Mononuclear cell (primary cell): ENCODE measurements at regions not wholly inside any gene's neighbourhood (a gene's known extent, or its start where the extent isn't known, plus 50 kb on each side); places are given as distances from the start of the nearest gene placed in this dataset.
"Not testable (repeated sequence)": the region's sequence is repeated elsewhere in the genome, so short reads cannot be mapped to it uniquely, and the experiment has no call there.

Experiments used
- H3K27me3 ChIP-seq: 2 replicates; pipeline ENCODE4 v1.6.0; 2011; ENCODE audit warnings: low read length, control low read depth; ENCODE audit not compliant: insufficient read depth
- H3K4me1 ChIP-seq: 2 replicates; pipeline ENCODE4 v1.5.1; 2011; ENCODE audit warnings: mild to moderate bottlenecking, low read length, control low read depth; ENCODE audit not compliant: insufficient read depth
- H3K4me3 ChIP-seq: 2 replicates; pipeline ENCODE4 v1.5.1; 2011; ENCODE audit warnings: mild to moderate bottlenecking, low read length, moderate library complexity
- H3K9me3 ChIP-seq: 2 replicates; pipeline ENCODE4 v1.5.1; 2011; ENCODE audit warnings: low read depth, mild to moderate bottlenecking, control low read depth, low read length

- not testable (repeated sequence) for H3K9me3 ChIP-seq, H3K27me3 ChIP-seq, H3K4me3 ChIP-seq
- H3K4me1 ChIP-seq: peaks cover 69% of the 10 kb centered on the region
Measured at GRCh38 chr1:229134381-229135217, 136.3 kb upstream of the RAB4A start.

DNA sequence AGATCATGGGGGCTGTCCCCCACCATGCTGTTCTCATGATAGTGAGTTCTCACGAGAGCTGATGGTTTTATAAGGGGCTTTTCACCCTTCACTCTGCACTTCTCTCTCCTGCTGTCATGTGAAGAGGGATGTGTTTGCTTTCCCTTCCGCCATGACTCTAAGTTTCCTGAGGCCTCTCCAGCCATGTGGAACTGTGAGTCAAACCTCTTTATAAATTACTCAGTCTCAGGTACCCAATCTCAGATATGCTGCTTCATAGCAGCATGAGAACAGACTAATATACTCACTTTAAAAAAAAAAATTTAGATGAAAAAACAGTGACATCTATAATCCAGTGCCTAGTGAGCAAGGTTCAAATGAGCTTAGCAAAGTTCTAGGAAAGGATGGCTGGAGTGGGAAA, 135.1 kb upstream of the RAB4A start:
- Histone ChIP-seq H3K27me3 (no peaks in the 10 kb centered on the region), H3K9me3 (no peaks in the 10 kb centered on the region), H3K4me3 (no peak overlapping the region), H3K4me1 (peaks cover 61% of the 10 kb centered on the region)

DNA sequence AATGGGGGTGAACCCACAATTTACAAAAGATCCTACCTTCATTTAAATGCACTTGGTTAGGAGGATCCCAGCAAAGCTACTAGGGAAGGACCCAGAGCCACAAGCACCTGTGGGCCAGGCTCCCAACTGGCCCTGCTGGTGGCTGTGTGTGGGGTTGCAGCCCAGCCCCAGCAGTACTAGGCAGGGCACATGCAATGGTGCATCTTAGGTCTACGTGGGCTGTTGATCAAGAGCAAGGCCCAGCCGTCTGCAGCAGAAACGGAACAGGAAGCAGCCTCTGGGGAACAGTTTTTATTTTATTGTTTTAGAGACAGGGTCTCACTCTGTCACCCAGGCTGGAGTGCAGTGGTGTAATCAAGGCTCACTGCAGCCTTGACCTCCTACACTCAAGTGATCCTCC, 134.1 kb upstream of the RAB4A start:
- Histone ChIP-seq H3K4me3 (no peak overlapping the region), H3K4me1 (peaks cover 51% of the 10 kb centered on the region), H3K9me3 (no peaks in the 10 kb centered on the region), H3K27me3 (no peaks in the 10 kb centered on the region)

DNA sequence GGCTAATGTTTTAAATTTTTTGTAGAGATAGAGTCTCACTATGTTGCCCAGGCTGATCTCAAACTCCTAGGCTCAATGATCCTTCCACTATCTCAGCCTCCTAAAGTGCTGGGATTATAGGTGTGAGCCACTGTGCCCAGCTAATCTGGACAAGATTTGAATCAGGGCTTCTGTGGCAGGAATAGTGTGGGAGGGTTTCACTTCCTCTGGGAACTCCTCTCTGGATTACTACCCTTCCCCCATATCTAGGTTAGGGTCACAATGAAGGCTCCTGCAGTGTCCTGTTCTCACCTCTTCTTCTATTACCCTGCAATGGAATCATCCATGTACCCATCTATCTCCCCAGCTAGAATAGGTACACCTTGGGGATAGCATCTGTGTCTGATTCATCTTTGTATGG, 133.6 kb upstream of the RAB4A start:
- H3K27me3 ChIP-seq: no peaks in the 10 kb centered on the region
- no peaks in the 10 kb centered on the region for H3K9me3 ChIP-seq
- peaks cover 46% of the 10 kb centered on the region for H3K4me1 ChIP-seq
- no peak overlapping the region for H3K4me3 ChIP-seq

DNA sequence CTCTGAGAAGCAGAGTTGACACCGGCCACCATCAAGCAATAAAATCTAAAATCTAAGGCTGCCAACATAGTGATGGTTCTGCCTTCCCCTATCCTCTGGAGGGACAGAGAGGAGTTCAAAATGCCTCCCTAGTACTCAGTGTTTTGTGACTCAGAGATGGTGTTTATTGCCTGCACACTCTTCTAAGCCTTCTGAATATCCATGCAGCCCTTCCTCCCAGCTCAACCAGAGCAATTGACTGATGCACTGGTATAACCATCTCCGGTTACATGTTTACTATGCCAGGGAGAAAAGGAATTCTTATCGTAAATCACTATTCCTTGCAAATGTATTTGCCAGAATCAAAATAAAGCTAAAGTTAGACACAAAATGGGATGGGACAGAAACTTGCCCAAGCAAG, 132.9 kb upstream of the RAB4A start:
- H3K27me3 ChIP-seq: no peaks in the 10 kb centered on the region

DNA sequence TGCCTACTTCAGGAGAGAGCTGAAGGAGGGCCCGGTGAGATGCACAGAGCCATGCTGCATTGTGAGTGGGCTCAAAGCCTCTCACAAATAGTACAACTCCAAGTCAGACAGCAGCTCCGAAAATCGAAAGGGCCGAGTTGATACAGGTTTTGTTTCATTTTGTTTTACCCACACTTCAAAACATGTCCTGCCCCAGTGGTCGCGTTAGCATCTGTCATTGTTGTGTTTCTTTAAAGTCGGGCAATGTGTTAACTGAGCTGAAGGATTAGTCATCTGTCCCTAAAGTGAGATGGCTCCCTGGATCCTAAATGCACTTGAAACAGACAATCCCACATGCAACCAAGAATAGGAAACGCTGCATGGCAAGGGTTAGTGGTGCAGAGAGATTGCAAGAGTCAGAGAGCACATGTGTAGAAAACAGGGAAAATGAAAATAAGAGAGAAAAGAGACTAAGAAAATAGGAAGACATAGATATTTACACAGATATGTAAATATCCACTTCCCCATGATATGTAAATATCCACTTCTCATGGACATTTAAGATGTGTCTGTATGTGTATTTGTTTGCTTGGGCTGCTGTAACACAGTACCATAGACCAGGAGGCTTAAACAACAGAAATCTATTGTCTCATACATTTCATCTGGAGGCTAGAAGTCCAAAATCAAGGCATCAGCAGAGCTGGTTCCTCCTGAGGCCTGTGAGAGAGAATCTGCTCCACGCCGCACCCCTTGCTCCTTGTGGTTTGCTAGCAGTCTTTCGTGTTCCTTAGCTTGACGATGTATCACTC, 131.4 kb upstream of the RAB4A start:
- peaks cover 29% of the 10 kb centered on the region for H3K4me1 ChIP-seq
- H3K9me3 ChIP-seq: no peaks in the 10 kb centered on the region
- no peaks in the 10 kb centered on the region for H3K27me3 ChIP-seq
- no peak overlapping the region for H3K4me3 ChIP-seq

More for the DNA sequence above, 132.9 kb upstream of the RAB4A start:
- no peak overlapping the region for H3K4me3 ChIP-seq
- peaks cover 41% of the 10 kb centered on the region for H3K4me1 ChIP-seq
- H3K9me3 ChIP-seq: no peaks in the 10 kb centered on the region

DNA sequence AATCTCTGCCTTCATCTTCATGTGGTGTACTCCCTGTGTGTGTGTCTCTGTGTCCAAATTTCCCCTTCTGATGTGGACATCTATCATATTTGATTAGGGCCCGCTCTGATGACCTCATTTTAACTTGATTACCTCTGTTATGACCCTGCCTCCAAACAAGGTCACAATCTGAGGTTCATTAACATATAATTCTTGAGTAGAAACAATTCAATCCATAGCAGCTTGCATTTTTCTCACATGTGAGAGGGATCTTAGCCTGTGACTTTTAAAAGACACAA, 130.9 kb upstream of the RAB4A start:
- H3K27me3 ChIP-seq: no peaks in the 10 kb centered on the region
- peaks cover 29% of the 10 kb centered on the region for H3K4me1 ChIP-seq
- no peak overlapping the region for H3K4me3 ChIP-seq
- H3K9me3 ChIP-seq: no peaks in the 10 kb centered on the region

GRCh38 chr1:229141271-229141670, 129.6 kb upstream of the RAB4A start:
- no peak overlapping the region for H3K4me3 ChIP-seq
- no peaks in the 10 kb centered on the region for H3K9me3 ChIP-seq
- H3K27me3 ChIP-seq: no peaks in the 10 kb centered on the region
- H3K4me1 ChIP-seq: peaks cover 27% of the 10 kb centered on the region

DNA sequence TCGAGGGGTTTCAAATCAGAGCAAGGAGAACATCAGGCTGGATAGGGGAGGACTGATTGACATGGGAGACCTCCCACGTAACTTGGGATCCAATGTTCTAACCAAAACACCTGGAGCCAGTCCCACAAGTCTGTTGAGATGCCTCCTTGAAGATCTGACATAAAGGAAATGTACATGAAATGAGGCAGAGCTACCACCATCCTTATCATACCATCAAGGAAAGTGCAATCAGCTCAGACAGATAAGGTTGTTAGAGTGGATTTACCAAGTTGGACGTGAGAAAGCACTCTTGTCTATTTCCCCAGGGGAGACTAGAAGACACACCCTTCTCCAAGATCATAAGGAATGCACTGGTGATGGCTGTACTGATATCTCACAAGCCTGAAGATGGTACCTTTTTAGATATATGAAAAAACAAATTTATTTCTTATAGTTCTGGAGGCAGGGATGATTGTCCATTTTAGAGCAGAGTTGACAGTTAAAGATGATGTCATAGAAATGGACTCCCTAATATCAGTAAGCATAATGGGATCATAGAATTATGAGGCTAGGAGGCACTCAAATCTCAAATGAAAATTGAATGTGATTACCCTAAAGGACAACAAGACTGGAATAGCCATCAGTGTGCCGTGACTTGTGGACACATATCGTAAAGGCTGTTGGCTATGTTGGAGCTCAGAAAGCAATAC, 129.1 kb upstream of the RAB4A start:
- H3K27me3 ChIP-seq: peaks cover 1% of the 10 kb centered on the region
- peaks cover 22% of the 10 kb centered on the region for H3K4me1 ChIP-seq
- no peaks in the 10 kb centered on the region for H3K9me3 ChIP-seq
- H3K4me3 ChIP-seq: no peak overlapping the region

GRCh38 chr1:229142471-229142870, 128.4 kb upstream of the RAB4A start:
- Histone ChIP-seq H3K4me1 (peaks cover 15% of the 10 kb centered on the region), H3K4me3 (no peak overlapping the region), H3K27me3 (peaks cover 8% of the 10 kb centered on the region), H3K9me3 (no peaks in the 10 kb centered on the region)

DNA sequence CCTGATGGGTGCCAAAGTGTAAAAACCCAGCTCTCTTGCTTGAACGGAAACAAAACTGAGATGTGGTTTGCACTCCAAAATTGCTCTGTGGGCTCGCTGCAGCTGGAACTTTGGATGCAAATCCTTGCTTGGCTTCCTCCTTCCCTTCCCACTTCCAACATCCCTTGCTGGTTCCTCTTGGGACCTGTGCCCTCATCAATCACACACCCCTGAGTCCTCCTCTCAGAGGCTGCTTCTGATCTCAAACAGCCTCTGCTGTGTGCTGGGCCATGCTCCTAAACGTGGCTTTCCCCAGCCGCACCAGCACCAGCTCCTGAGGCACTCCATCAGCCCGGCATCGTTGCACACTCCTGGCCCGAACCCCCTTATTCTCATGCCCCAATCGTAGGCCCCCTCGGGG, 124.3 kb upstream of the RAB4A start:
- H3K27me3 ChIP-seq: peaks cover 19% of the 10 kb centered on the region
- H3K4me3 ChIP-seq: no peak overlapping the region
- peaks cover 8% of the 10 kb centered on the region for H3K4me1 ChIP-seq
- no peaks in the 10 kb centered on the region for H3K9me3 ChIP-seq

DNA sequence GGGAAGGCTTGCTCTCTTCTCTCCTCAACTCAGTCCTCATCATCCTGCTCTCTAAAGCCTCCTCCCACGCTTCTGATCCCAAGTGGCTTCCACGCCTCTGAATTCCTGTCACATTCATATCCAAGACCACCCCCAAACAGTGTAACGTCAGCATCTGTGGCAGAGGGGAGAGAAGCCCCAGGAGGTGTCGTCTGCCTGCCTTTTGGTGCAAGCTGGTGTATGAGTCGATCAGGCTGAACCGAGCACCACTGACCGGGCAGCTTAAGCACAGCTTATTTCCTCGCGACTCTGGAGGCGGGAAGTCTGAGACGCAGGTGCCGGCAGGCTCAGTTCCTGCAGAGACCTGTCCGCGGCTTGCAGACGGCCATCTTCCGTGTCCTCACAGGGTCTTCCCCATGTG, 123.8 kb upstream of the RAB4A start:
- Histone ChIP-seq H3K4me3 (no peak overlapping the region), H3K9me3 (no peaks in the 10 kb centered on the region), H3K27me3 (peaks cover 19% of the 10 kb centered on the region), H3K4me1 (peaks cover 8% of the 10 kb centered on the region)

- Histone ChIP-seq H3K4me1 (peaks cover 8% of the 10 kb centered on the region), H3K9me3 (no peaks in the 10 kb centered on the region), H3K4me3 (no peak overlapping the region), H3K27me3 (peaks cover 19% of the 10 kb centered on the region)
Measured at GRCh38 chr1:229148041-229148671, 122.8 kb upstream of the RAB4A start.

DNA sequence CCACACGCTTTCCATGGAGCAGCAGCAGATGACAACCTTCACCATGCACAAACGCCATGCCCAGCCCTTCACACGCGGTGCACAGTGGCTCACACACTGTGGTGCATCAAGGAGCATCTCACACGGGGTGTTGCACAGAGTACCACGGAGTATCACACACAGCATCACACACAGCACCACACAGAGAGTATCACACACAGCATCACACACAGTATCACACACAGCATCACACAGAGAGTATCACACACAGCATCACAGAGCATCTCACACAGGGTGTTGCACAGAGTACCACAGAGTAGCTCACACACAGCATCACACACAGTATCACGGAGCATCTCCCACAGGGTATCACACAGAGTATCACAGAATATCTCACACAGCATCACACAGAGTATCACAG, 122.2 kb upstream of the RAB4A start:
- Histone ChIP-seq H3K4me3 (no peak overlapping the region), H3K9me3 (no peaks in the 10 kb centered on the region), H3K27me3 (peaks cover 19% of the 10 kb centered on the region), H3K4me1 (peaks cover 8% of the 10 kb centered on the region)

DNA sequence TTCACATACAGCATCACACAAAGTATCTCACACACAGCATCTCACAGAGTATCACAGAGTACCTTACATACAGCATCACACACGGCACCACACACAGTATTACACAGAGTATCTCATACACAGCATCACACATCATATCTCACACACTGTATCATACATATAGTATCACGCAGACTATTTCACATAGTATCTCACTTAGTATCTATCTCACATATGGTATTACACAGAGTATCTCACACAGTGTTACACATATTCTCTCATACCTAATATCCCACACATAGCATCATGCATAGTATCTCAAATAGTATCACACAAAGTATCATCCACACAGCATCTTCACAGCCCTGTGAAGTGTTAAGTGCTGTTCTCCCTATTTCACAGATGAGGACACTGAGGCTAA, 121.5 kb upstream of the RAB4A start:
- Histone ChIP-seq H3K27me3 (peaks cover 19% of the 10 kb centered on the region), H3K4me1 (peaks cover 8% of the 10 kb centered on the region), H3K9me3 (no peaks in the 10 kb centered on the region), H3K4me3 (no peak overlapping the region)
